ENCODE measurements at regions not wholly inside any gene's neighbourhood (a gene's known extent, or its start where the extent isn't known, plus 50 kb on each side); places are given as distances from the start of the nearest gene placed in this dataset.

- TF ChIP-seq POLR2A (IDR thresholded peaks at IDR 0.05; ENCODE audit: low read depth, low read length) = no peak
- TF ChIP-seq POLR2AphosphoS5 (IDR thresholded peaks at IDR 0.05; ENCODE audit: low read depth, low read length) = no peak
- TF ChIP-seq TAF1 (IDR thresholded peaks at IDR 0.05; ENCODE audit: borderline replicate concordance, low read depth, low read length) = no peak
Observed at GRCh38 chr17:26962255-26963162, 331.4 kb upstream of the WSB1 start.
